RWPE2 (cell line): ENCODE measurements at regions not wholly inside any gene's neighbourhood (a gene's known extent, or its start where the extent isn't known, plus 50 kb on each side); places are given as distances from the start of the nearest gene placed in this dataset.

Experiments used
- ATAC-seq: fragments of 200-7000 bp; cut with Tn5 transposase; 3 replicates; pipeline ENCODE4 v1.9.1; 2021; ENCODE audit warnings: low read depth
- DNase-seq: peaks from one replicate; pipeline ENCODE4 v3.0.0-alpha.2; 2020; ENCODE audit warnings: low spot score
- H3K27ac ChIP-seq: fragments of 450-650 bp; 2 replicates; pipeline ENCODE4 v1.5.1; 2017; ENCODE audit warnings: mild to moderate bottlenecking; ENCODE audit not compliant: poor library complexity, severe bottlenecking
- H3K27me3 ChIP-seq: fragments of 250-450 bp; sonication (Bioruptor Pico); 2 replicates; pipeline ENCODE4 v1.5.1; 2021; ENCODE audit warnings: mild to moderate bottlenecking, moderate library complexity; ENCODE audit not compliant: insufficient read depth, poor library complexity, severe bottlenecking
- H3K36me3 ChIP-seq: fragments of 250-450 bp; sonication (Bioruptor Pico); 2 replicates; pipeline ENCODE4 v1.5.1; 2020; ENCODE audit warnings: low read depth, mild to moderate bottlenecking, moderate library complexity
- H3K4me1 ChIP-seq: fragments of 250-450 bp; sonication (Bioruptor Pico); 2 replicates; pipeline ENCODE4 v1.5.1; 2021; ENCODE audit warnings: mild to moderate bottlenecking, moderate library complexity; ENCODE audit not compliant: insufficient read depth, poor library complexity, severe bottlenecking
- H3K4me3 ChIP-seq: fragments of 250-450 bp; sonication (Bioruptor Pico); 2 replicates; pipeline ENCODE4 v1.5.1; 2021; ENCODE audit warnings: mild to moderate bottlenecking, moderate library complexity; ENCODE audit not compliant: severe bottlenecking
- H3K9me3 ChIP-seq: fragments of 250-450 bp; sonication (Bioruptor Pico); 2 replicates; pipeline ENCODE4 v1.5.1; 2021; ENCODE audit warnings: mild to moderate bottlenecking, moderate library complexity; ENCODE audit not compliant: severe bottlenecking
- CTCF ChIP-seq: fragments of 450-650 bp; IDR thresholded peaks from one replicate; pipeline ENCODE4 v1.5.1; 2017; ENCODE audit warnings: mild to moderate bottlenecking, moderate library complexity; ENCODE audit not compliant: poor library complexity, severe bottlenecking

DNA sequence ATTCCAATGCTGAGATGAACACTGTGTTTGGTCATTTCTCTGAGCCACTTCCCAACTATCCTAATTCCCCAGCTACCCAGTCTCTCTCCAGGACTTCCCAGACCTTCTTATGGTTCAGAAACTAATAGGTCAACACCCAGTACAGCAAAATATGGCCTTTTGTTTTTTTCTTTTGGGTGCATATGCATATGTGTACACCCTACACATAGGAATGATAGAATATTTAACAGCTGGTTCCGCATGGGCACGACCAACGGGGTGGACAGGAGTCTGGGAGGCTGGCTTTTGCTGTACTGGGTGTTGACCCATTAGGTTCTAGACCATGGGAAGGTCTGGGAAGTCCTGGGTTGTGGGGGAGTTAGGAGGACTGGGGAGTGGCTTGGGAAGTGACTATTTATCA, 143.9 kb downstream of the MRPS6 start:
- Histone ChIP-seq H3K36me3 (no peaks in the 10 kb centered on the region), H3K9me3 (no peaks in the 10 kb centered on the region), H3K4me3 (no peak overlapping the region), H3K27ac (no peak overlapping the region), H3K4me1 (no peaks in the 10 kb centered on the region), H3K27me3 (no peaks in the 10 kb centered on the region)
- ATAC-seq (no peak), DNase-seq (no peak)
- TF ChIP-seq CTCF: no peak

DNA sequence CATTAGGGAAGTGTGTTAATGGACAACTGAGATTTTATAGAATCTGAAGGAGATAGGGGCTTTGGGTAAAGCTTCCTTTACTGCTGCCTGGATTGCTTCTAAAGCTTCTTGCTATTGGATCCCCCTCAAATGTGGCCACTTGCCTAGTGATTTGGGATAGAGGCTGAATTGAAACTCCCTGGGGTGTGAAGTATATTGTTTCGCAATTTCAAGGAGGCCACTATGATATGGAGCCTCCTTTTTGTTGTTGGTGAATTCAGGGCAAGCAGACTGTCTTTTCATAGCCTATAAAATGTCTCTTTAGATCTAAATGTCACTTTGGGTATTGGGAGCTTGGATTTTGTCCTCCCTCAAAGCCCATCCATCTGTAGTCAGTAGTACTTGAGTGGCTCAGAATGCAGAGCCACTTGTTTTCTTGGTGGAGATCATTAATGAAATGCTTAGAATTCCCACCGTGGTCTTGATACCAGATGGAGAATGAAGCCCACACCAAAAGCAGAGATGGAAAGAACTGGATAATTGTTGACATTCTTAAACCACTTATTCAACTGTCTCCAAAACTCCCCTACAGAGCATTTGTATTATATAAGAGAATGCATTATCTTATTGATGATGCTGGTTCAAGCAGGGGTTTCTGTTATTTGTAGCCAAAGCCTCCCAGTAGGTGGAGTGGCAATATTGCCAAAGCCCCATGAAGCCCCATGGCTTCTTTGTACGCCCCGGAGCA, 144.3 kb upstream of the KCNE2 start:
- no peak for TF ChIP-seq CTCF
- no peaks in the 10 kb centered on the region for H3K9me3 ChIP-seq
- no peaks in the 10 kb centered on the region for H3K36me3 ChIP-seq
- H3K4me3 ChIP-seq: no peak overlapping the region
- H3K4me1 ChIP-seq: no peaks in the 10 kb centered on the region
- ATAC-seq: no peak
- H3K27me3 ChIP-seq: no peaks in the 10 kb centered on the region
- DNase-seq: no peak
- H3K27ac ChIP-seq: no peak overlapping the region

GRCh38 chr21:34220556-34221195, 143.1 kb upstream of the KCNE2 start:
- H3K36me3 ChIP-seq: no peaks in the 10 kb centered on the region
- H3K27ac ChIP-seq: no peak overlapping the region
- H3K4me1 ChIP-seq: no peaks in the 10 kb centered on the region
- H3K27me3 ChIP-seq: no peaks in the 10 kb centered on the region
- H3K4me3 ChIP-seq: no peak overlapping the region
- no peak for TF ChIP-seq CTCF
- no peaks in the 10 kb centered on the region for H3K9me3 ChIP-seq
- DNase-seq: no peak
- ATAC-seq: no peak

- H3K27ac ChIP-seq: no peak overlapping the region
- no peak for DNase-seq
- no peaks in the 10 kb centered on the region for H3K9me3 ChIP-seq
- no peak overlapping the region for H3K4me3 ChIP-seq
- H3K27me3 ChIP-seq: no peaks in the 10 kb centered on the region
- TF ChIP-seq CTCF: no peak
- H3K4me1 ChIP-seq: no peaks in the 10 kb centered on the region
- no peak for ATAC-seq
- no peaks in the 10 kb centered on the region for H3K36me3 ChIP-seq
These were observed 142.3 kb upstream of the KCNE2 start for GRCh38 chr21:34221331-34222030.

DNA sequence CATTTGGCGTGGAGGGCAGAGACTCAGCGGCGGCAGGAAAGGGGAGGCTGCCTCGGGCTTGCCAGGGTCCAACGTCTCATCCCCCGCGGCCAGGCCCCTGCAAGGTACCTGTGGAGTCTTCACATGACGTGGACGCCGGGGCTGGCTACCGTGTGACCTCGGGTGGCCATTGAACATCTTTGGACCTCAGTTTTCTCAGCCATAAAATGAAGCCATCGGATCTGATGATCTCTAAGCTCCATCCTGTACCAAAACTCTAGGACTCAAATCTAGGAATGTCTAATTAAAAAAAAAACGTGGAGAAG, 141.8 kb upstream of the KCNE2 start:
- no peak for TF ChIP-seq CTCF
- H3K9me3 ChIP-seq: no peaks in the 10 kb centered on the region
- no peak overlapping the region for H3K27ac ChIP-seq
- ATAC-seq (no peak), DNase-seq (no peak)
- no peaks in the 10 kb centered on the region for H3K27me3 ChIP-seq
- no peaks in the 10 kb centered on the region for H3K4me1 ChIP-seq
- H3K4me3 ChIP-seq: no peak overlapping the region
- H3K36me3 ChIP-seq: no peaks in the 10 kb centered on the region
